KG1 (cell line): ENCODE measurements at regions not wholly inside any gene's neighbourhood (a gene's known extent, or its start where the extent isn't known, plus 50 kb on each side); places are given as distances from the start of the nearest gene placed in this dataset.

Experiments used
- DNase-seq: peaks from one replicate; lab custom pipeline; 2025; lab: John Stamatoyannopoulos, UW

DNA sequence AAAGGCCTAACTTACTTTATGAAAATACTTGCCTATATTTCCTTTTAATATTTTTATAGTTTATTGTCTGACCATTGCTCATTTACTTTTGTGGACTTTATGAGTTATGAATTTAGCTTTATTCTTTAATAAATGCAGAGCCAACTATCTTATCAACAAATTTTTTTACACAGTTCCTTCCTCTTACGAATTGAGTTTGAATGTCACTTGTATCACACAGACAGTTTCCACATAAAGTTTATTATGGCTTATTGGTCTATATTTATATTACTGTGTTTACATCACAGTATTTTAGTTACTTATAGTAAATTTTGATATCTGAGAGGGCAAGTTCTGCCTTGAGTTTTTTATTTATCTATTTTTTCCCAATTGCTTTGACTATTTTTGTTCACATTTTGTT, 450.6 kb downstream of the C4orf33 start:
- DNase-seq, result no peak

DNA sequence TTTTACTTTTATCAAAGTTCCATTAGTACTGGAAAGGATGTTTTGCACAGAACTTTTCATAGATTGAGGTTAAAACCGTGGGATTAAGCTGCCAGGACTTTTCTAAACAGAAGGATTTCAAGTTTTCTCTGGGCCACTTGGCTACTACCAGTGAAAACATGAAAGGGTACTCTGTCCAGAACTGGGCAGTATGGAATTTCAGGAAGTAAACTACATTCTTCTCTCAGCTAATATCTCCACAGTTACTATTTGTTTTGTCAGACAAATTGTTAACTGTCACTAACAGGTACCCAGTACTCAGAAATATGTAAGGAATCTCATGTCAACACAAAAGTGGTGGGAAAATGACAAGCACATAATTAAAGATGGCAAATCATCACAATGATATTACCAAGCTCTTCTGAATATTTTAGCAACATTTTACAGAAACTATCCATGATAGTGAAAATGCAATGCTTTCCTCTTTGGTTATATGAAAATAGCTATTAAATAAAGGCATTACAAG, 454.4 kb downstream of the C4orf33 start:
- no peak for DNase-seq

DNA sequence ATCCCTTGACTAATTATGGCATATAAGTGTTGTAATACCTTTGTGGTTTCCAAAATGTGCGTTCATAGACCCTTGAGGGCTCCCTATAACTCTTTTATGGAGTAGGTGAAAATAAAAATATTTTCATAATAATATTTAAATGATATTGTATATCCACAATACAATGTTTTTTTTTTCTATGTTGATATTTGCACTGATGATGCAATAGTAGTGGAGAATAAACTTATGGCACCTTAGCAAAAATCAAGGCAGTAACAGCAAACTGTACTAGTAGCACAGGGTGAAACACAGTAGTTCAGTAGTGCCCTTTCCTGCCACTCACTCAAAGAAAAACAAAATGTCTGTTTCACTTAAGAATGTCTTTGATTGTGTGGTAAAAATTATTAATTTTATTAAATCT, 465.3 kb downstream of the C4orf33 start:
- no peak for DNase-seq

DNA sequence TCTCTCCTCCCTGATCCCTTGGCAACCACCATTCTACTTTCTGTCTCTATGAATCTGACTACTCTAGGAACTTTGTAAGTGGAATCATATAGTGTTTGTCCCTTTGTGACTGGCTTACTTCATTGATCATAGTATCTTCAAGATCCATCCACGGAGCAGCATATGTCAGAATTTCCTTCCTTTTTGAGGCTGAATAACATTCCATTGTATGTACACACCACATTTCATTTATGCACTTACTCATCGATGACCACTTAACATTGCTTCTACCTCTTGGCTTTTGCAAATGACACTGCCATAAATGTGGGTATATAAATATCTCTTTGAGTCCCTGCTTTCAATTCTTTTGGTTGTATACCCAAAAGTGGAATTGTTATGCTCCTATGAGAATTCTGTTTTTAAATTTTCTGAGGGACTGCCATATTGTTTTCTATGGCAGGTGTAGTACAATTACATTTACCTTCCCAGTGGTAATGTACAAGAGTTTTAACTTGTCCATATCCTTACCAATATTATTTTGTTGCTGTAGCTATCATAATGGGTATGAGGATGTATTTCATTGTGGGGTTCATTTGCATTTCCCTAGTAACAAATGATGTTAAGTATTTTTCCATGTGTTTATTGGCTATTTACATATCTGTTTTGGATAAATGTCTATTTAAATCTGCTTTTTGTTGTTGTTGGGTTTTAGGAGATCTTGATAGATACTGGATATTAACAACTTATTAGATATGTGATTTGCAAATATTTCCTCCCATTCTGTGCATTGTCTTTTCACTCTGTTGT, 466.1 kb downstream of the C4orf33 start:
- DNase-seq, result no peak

DNA sequence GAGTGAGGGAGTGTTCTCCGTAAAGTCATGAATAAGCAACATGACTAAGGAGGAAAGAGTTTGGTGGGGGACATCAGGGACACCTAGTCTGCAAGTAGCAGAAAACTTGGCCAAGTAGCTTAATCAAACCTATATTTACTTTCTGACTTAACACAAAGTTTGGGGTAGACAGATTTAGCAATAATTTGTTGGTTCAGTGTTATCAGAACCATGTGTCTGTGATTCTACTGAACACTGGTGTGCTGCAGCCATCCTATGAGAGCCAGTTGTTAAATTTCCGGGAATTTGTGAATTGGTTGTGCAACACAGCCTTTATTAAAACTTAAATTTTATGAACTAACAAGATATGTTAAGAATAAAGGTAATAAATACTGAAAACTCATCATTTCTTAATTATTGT, 469.3 kb downstream of the C4orf33 start:
- DNase-seq, result no peak

DNA sequence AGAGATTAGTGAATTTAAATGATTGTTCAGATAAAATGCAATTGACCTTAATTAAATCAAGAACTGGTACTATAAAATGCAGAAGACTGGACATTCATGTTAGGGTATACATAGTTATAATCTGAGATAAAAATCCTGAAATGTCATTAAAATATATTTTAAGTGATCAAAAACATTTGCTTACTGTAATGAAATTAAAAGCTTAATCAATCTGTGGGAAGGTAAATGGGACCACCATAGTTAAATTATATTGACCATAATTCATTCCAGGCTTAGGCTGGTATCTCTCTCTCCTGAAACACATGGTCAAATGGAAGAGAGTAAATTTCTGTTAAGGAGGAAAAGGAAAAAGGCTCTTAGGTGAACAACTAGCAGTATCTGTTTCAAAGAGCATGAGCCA, 474.4 kb downstream of the C4orf33 start:
- no peak for DNase-seq

DNA sequence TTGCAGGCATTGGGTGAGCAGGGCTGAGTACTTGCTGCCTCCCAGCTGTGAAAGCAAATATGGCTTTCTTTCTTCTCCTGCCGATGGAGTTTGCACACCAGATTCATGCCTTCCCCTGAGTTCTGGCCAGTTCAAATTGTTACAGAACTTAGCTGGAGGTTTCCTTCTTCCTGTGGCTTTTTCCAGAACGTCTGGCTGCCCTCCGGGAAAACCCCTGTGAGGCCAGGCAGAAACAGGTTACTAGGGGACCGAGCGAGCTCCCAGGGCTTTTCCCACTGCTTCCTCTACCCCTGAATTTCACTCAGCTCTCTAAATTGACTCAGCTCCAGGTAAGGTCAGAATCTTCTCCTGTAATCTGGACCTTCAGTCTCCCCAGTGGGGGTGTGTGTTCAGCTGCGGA, 482.4 kb downstream of the C4orf33 start:
- no peak for DNase-seq

DNA sequence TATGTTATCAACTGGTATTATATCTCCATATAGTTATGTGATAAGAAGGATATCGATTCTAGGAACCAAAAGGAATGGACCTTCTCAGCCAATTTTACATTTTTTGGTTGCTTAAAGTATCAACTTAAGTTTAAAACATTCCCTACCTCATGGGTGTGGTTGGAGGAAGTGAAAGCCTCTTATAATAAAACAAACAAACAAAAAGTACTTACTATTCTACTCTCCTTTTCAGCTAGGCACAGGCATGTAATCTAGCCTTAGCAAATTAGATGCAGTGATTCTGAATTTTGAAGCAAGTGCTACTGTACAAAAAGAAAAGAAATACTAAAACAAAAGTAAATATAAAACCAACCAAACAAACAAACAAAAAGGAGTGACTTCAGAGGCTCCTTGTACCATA, 485.4 kb downstream of the C4orf33 start:
- DNase-seq, result no peak

DNA sequence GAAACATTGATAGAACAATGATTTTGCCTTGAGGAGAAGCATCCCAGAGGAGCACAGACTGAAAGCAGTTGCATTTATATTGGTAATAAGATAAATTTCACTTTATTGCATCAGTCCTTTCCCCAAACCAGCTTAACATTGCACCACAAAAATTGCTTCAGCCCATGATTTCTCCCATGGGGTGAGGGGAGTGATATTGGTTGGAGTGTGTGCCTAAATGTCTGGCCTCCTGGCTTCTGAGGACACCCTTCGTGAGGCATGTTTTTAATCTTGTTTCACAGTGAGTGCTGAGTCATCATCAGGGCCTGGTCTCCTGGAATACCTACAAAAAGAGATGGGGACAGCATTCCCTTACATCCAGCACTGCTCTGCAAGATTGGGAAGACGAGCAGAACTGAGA, 487.9 kb downstream of the C4orf33 start:
- no peak for DNase-seq

DNA sequence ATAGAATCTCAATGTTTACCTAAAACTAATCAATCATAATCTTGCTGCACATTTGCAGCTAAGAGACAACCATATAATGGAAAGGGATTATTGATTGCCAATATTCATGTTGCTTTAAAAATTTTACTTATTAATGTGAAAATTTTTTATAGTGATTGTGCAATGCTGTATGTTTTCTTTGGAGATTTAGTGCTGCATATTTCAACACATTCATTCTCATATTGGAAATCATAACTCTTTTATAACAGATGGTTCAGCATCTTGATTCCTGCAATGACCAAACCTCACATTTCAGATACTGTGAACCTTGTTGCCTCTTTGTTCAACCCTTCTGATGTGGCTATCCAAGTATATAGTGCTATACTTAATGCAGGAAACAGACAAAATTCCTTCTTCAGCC, 502.6 kb downstream of the C4orf33 start:
- no peak for DNase-seq

DNA sequence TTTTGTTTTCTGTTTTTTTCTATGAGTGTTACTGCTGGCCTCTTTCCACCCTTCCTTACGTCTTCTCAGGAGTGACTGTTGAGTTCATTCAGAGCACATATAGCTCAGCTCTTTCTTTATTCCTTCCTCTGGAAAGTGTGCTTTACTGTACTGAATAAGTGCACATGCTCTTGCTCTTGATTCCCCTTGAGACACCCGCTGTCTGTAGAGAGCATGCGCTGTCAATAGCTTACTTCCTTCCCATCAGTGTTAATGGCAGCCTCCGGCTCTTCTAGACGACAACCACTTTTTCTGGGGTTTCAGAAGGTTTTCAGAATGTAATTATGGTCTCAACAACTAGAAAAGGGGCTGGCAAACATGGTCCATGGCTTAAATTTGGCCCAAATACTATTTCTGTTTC, 504.9 kb downstream of the C4orf33 start:
- DNase-seq, result no peak

DNA sequence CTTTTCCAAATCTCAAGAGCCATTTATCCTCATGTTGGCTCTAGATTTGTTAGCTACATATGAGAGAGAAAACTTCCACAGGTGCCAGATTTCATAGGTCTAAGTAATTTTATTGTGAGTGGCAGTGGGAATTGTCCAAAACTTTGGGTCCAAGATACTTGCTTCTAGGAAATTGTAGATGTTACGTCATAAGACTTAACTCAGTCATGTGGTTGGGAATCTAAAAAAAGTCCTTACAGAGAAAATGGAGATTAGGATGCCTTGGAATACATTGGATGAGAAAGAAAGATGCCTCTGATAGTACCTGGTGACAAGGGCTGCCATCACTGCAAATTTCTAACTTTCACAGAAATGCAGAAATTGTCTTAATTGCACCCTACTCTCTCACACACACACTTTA, 506.5 kb downstream of the C4orf33 start:
- no peak for DNase-seq

DNA sequence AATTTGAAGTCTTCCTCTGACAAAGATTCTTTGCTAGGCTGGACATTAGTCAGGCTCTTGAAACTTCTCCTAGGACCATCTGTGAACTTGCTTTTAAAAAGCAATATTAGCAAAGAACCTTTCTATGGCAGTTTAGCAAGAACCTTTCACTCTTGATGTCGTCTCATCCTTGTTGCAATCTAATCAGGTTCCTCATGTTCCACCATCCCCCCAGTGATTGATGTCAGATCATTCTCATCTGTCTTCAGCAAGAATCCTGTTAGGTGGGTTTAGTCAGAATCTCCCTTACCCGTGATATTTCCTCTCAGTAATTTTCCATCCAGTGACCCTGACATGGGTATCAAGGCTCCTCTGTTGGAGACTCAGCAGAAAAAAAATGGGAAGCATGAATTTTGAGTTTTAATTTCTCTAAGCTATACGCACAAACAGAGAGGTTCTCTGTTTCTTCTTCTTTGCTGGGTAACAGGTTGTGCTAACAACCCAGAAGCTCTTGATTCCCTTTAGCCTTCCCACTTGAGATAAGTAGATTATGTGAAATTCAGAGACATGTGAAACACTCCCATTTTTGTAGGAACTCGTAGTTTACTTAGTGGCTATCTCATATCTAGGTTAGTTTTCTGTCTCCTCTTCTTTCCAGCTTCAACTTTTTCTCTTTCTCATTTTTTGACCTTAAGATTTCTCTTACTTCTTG, 507.4 kb downstream of the C4orf33 start:
- DNase-seq, result no peak

DNA sequence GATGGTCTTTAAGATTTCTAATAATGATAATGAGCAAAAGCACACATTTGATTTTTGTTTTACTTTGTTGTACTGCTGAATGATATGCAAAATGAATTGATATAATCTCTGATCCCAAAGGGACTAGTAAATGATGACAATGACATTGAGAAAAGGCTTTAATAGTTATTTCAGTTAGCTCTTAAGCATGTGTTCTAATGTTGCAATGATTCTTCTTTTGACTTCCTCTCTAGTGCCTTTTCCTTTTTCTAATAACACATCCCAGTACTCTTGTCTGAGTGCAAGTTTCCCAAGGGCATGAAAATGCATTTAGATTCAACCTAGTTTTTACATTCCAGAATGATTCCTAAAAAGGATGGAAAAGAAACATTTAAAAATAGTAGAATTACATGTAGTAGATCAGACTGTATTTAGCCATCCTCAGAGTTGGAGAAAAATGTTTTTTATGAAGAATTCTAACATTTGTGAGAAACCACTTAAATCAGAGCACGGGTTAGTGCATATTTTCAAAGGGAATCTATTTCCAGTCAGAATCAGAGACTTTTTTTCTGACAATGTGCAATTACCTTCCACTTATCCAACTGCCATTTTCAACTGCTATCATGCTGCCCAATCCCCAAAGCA, 508.8 kb downstream of the C4orf33 start:
- DNase-seq, result no peak

DNA sequence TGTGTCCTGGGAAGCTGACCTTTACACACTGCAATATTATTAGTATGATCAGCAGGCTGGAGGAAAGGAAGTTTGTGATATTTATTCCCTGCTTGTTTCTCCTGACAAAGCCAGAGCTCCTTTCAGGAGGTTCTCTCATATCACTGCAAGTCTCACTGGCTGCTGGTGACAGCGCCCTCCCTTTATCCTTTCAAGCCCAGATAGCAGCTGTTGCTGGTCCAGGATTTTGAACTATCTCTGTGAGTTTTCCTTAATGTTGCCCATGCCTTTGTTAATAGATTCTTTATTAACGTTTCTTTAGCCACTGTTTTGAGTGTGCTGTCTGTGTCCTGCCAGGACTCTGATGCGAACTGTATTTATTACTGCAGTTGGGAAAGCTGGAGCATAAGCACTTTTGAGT, 518.7 kb downstream of the C4orf33 start:
- DNase-seq, result no peak

DNA sequence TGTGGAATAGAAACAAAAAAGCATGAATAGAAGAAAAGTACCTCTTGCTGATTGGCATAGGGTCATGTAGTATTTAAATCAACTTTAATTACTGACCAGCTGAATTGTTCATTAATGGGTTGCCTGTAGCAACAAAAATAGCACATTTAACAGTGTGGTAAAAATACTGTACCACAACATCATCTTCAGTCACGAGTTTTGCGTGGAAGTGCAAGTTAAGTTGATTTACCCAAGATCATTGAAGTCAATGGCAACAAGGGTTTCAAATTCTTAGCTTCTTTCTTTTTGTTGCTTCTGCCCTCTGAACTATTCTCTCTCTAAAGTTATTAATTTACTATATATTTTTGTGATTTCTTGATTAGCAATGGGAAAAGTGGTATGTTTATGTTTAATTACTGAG, 526.6 kb downstream of the C4orf33 start:
- DNase-seq, result no peak

DNA sequence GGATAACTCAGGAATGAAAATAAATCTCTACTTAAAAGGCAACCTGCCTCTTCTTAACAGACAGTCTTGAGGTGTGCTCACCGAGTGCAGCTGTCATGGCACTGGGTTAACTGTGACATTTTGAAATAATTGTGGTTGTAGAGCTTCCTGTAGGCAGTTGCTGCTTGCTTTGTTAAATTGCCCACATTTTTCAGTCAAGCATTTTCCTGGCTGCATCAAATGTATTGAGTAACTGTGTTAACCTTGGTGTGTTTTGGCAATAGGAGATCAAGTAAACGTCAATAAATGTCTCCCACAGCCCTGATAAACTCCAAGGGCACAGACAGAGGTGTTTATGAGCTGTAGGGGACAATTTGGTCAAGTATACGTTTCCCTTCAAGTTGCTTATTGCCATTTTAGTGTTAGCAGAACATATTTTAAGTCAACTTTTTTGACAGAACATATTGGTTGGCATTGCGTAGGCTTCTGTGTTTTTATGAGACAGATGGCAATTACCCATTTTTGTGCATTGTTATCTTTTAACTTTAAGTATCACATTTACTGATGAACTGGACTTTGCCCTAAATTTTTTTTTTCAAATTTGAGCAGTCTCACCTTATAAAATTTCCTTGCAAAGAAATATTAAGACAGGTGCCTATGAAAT, 527.4 kb downstream of the C4orf33 start:
- DNase-seq, result peak; percentile 5

DNA sequence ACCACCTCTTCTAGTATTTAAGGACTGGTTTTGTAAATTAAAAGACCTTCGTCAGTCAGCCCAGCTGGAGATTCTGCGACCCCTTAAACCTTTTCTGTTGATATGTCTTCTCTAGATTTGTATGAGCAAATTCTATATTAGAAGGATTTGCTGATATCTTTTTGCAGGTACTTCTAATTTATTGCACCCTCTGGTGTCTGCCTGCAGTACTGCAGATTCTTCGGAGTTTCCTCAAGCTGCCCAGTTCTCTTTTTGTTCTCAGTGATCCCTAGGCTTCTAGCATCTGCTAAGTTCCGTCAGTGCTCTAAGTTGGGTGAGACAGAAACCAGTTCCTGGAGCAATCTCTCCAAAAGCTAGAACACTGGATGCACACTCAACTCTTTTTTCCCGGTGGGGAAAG, 545.2 kb downstream of the C4orf33 start:
- peak; percentile 33 for DNase-seq

DNA sequence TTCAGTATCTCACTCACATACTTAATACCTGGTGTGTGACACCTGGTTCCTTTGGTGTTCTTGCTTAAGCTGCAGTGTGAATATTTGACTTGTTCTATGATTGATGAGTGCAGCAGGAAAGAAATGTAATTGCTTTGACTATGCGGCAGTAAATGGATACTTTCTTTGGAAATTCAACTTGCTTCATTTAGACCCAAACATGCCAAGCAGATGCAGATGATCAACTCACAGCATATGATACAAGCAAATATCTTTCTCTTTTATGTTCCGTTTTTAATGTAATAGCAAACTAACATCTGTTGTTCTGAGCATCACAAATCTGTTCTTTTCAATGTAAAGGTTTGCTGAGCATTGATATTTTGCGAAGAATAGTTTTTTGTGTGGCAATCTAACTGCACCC, 549.5 kb downstream of the C4orf33 start:
- DNase-seq, result no peak

DNA sequence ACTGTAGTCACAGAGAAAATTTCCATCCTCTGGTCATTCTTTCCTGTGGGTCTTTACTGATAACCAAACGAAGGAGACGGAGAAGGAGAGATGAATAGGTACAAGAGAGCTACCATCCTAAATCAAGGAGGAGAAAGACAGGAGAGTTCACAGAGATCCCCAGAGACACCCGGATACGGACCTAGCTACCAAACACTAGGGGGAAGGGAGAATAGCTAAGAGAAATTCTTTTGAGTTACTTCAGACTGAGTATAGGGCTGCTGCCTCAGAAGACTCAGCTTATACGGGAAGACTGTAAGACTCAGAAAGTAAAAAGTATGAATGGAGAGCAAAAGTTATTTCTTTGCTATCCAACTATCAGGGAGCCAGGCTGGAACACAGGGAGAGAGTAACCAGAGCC, 572.1 kb downstream of the C4orf33 start:
- no peak for DNase-seq

DNA sequence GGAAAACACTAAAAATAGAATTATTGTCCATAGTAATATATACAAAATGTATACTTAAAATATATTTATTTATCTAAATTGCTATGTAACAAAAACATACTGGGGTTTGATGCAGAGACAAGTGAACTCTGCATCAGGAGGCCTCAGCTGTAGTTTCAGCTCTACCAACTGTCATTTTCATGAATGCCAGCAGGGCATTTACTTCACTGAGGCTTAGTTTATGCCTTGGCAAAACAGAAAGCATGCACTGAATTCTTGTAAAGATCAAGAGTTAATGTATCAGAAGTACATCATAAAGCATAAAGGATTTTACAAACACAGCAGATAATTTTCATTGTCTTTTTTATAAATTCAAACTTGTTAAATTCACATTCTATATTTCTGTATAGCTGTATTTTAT, 577.0 kb downstream of the C4orf33 start:
- no peak for DNase-seq

DNA sequence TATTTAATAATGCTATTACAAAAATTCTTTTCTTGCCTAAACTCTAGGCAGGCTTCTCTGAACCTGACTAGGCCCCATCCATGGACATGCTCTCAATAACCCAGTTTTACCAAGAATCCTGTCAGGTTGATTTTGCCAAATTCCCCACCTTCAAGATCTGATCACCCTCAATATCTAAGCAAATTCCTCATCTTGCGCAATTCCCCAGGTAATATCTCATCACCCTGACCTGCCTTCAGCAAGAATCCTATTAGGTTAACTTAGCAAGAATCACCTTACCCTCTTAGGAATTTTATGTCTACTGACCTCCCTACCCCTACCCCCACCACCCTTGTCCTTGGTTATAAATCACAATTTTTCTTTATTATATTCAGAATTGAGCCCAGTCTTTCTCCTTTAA, 579.1 kb downstream of the C4orf33 start:
- DNase-seq, result no peak

DNA sequence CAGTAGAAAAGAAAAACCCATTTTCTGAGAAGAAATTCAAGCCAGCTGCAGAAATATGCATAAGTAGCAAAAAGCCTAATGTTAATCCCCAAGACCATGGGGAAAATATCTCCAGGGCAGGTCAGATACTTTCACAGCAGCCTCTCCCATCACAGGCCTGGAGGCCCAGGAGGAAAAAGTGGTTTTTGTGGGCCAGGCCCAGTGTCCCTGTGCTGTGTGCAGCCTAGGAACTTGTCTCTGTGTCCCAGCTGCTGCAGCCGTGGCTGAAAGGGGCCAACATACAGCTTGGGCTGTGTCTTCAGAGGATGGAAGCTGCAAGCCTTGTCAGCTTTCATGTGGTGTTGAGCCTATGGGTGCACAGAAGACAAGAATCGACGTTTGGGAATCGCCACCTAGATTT, 581.0 kb downstream of the C4orf33 start:
- no peak for DNase-seq
